ENCODE measurements at regions not wholly inside any gene's neighbourhood (a gene's known extent, or its start where the extent isn't known, plus 50 kb on each side); places are given as distances from the start of the nearest gene placed in this dataset.

DNA sequence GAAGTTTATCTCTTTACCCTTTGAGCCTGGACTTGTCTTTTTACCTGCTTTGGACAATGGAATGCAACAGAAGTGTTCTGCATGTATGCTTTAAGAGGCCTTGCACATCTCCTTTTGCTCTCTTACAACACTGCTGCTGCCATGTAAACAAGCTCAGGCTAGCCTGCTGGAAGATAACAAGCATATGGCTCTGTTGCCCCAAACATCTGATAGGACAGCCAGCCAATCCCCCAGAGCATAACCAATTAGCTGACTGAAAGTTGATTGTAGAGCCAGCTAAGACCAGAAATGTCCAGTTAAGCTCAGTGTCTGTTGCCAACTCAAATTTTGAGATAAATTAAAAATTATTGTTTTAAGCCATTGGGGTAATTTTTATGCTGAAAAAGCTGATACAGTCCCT, 510.6 kb upstream of the CNKSR2 start:
- no peak for DNase-seq (ENCODE audit: low read depth)
- Histone ChIP-seq H3K9ac (ENCODE audit: low read length) (no peak overlapping the region), H3K4me3 (ENCODE audit: low read length) (no peak overlapping the region), H3K27me3 (replicated peaks; ENCODE audit: control insufficient read depth, insufficient read depth, low read length) (no peaks in the 10 kb centered on the region), H3K36me3 (ENCODE audit: control insufficient read depth, insufficient read depth, low read length, severe bottlenecking) (no peaks in the 10 kb centered on the region), H3K4me1 (ENCODE audit: control insufficient read depth, insufficient read depth, low read length) (no peaks in the 10 kb centered on the region), H3K9me3 (ENCODE audit: control insufficient read depth, low read length) (peaks cover 18% of the 10 kb centered on the region)

DNA sequence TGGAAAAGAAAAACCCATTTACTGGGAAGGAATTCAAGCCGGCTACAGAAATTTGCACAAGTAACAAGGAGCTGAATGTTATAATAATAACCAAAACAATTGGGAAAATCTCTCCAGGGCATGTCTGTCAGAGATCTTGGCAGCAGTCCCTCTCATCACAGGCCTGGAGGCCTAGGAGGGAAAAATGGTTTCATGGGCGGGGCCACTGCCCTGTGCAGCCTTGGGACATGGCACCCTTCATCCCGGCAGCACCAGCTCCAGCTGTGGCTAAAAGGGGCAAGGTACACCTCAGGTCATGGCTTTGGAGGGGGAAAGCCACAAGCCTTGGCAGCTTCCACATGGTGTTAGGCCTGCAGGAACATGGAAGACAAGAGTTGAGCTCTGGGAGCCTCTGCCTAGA, 513.1 kb upstream of the CNKSR2 start:
- Histone ChIP-seq H3K36me3 (ENCODE audit: control insufficient read depth, insufficient read depth, low read length, severe bottlenecking) (no peaks in the 10 kb centered on the region), H3K9ac (ENCODE audit: low read length) (no peak overlapping the region), H3K9me3 (ENCODE audit: control insufficient read depth, low read length) (peaks cover 18% of the 10 kb centered on the region), H3K4me3 (ENCODE audit: low read length) (no peak overlapping the region), H3K27me3 (replicated peaks; ENCODE audit: control insufficient read depth, insufficient read depth, low read length) (no peaks in the 10 kb centered on the region), H3K4me1 (ENCODE audit: control insufficient read depth, insufficient read depth, low read length) (peaks cover 9% of the 10 kb centered on the region)
- no peak for DNase-seq (ENCODE audit: low read depth)

DNA sequence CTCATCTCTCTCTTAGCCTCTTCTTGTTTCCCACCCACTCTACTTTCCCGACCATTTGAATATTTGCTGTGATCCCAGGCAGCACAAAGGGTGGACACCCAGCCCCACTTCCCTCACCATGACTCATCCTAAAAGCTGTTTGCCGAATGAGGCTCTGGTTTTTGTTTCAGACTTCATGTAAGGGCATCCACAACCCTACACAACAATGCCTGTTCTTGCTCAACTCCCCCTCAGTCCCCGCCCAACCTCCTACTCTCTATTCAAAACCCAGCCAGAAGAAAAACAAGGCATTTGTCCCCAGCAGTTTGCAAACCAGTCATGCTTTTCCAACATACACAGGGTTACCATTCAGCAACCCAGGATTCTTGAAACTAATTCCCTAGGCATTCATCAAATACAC, 516.5 kb upstream of the CNKSR2 start:
- peaks cover 9% of the 10 kb centered on the region for H3K4me1 ChIP-seq (ENCODE audit: control insufficient read depth, insufficient read depth, low read length)
- H3K9ac ChIP-seq (ENCODE audit: low read length), result no peak overlapping the region
- peak; percentile 0 for DNase-seq (ENCODE audit: low read depth)
- peaks cover 18% of the 10 kb centered on the region for H3K9me3 ChIP-seq (ENCODE audit: control insufficient read depth, low read length)
- no peak overlapping the region for H3K4me3 ChIP-seq (ENCODE audit: low read length)
- H3K27me3 ChIP-seq (replicated peaks; ENCODE audit: control insufficient read depth, insufficient read depth, low read length), result no peaks in the 10 kb centered on the region
- H3K36me3 ChIP-seq (ENCODE audit: control insufficient read depth, insufficient read depth, low read length, severe bottlenecking), result no peaks in the 10 kb centered on the region

DNA sequence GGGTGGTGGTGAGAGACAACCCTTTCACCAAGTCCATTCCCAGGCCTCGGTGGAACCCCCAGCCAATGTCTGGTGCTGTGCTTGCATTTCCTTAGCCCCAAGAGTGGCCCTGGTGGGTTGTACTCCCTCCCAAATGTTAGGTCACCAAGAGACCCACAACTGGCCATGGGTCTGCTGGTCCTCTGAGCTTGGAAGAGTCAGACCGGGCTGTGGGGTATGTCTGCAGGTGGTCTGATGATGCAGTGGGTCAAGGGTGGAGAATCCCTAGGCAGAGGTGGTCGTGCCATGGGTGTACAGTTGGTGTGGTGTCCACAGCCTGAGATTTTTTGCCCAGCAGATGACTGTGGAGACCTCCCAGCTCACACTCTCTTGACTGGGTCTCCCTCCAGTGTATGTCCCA, 535.7 kb upstream of the CNKSR2 start:
- no peak overlapping the region for H3K4me3 ChIP-seq (ENCODE audit: low read length)
- DNase-seq (ENCODE audit: low read depth), result no peak
- H3K36me3 ChIP-seq (ENCODE audit: control insufficient read depth, insufficient read depth, low read length, severe bottlenecking), result no peaks in the 10 kb centered on the region
- no peaks in the 10 kb centered on the region for H3K4me1 ChIP-seq (ENCODE audit: control insufficient read depth, insufficient read depth, low read length)
- H3K9me3 ChIP-seq (ENCODE audit: control insufficient read depth, low read length), result peaks cover 39% of the 10 kb centered on the region
- H3K27me3 ChIP-seq (replicated peaks; ENCODE audit: control insufficient read depth, insufficient read depth, low read length), result no peaks in the 10 kb centered on the region
- H3K9ac ChIP-seq (ENCODE audit: low read length), result no peak overlapping the region

DNA sequence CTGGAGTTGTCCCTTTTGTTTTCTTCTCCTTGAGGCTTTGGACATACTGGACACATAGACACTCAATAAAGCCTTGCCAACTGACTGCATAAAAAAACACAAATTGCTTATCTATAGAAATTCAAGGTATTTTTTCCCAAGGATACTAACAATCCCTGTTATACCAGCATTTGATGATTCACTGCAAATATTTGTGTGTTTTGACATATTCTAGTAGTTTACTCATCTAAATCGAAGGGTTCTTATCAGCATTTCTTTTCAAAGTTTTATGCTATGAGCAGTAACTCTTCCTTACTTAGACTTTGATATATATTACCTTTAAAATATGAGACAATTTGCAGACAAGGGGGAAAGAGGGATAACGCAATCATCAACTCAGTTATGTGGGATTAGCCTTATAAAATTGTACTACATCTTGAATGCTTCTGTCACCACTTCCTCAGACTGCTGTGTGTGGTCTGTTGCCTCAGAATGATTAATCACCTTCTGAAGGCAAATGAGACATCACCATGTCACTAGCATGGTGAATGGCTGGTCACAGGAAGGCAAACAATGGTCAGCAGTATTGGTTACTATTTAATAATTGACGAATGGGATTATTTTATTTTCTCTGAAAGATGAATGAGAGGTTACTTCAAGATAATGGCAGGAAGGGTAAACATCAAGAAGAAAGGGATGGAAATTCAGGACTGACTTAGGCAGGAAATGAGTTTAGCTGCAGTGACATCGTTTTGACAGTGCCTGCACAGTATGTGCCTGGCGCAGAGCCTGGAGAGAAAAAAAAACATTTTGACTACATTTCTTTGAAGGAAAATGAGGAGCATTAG, 544.3 kb upstream of the CNKSR2 start:
- no peak for DNase-seq (ENCODE audit: low read depth)
- peaks cover 24% of the 10 kb centered on the region for H3K9me3 ChIP-seq (ENCODE audit: control insufficient read depth, low read length)
- H3K36me3 ChIP-seq (ENCODE audit: control insufficient read depth, insufficient read depth, low read length, severe bottlenecking), result no peaks in the 10 kb centered on the region
- no peak overlapping the region for H3K9ac ChIP-seq (ENCODE audit: low read length)
- H3K4me3 ChIP-seq (ENCODE audit: low read length), result no peak overlapping the region
- no peaks in the 10 kb centered on the region for H3K4me1 ChIP-seq (ENCODE audit: control insufficient read depth, insufficient read depth, low read length)
- H3K27me3 ChIP-seq (replicated peaks; ENCODE audit: control insufficient read depth, insufficient read depth, low read length), result no peaks in the 10 kb centered on the region

DNA sequence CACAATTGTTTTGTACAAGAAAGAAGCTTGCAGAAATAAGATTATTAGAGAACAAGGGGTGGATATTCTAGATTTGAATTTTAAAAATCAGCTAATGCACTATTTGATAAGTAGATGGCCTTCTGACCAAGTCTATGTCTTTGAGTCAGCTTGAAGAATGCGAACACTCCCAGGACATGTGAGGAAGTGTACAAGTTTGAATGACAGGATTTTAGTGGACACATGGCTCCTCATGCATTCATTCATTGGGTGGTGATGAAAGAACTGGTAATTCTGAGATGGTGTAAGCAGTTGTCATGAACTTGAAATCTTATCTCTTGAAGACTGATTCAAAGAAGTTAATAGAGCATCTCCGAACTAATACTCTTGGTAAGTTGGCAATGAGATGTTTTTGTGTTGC, 548.2 kb upstream of the CNKSR2 start:
- H3K9ac ChIP-seq (ENCODE audit: low read length), result no peak overlapping the region
- no peak for DNase-seq (ENCODE audit: low read depth)
- H3K36me3 ChIP-seq (ENCODE audit: control insufficient read depth, insufficient read depth, low read length, severe bottlenecking), result no peaks in the 10 kb centered on the region
- no peaks in the 10 kb centered on the region for H3K4me1 ChIP-seq (ENCODE audit: control insufficient read depth, insufficient read depth, low read length)
- no peaks in the 10 kb centered on the region for H3K9me3 ChIP-seq (ENCODE audit: control insufficient read depth, low read length)
- H3K4me3 ChIP-seq (ENCODE audit: low read length), result no peak overlapping the region
- no peaks in the 10 kb centered on the region for H3K27me3 ChIP-seq (replicated peaks; ENCODE audit: control insufficient read depth, insufficient read depth, low read length)

DNA sequence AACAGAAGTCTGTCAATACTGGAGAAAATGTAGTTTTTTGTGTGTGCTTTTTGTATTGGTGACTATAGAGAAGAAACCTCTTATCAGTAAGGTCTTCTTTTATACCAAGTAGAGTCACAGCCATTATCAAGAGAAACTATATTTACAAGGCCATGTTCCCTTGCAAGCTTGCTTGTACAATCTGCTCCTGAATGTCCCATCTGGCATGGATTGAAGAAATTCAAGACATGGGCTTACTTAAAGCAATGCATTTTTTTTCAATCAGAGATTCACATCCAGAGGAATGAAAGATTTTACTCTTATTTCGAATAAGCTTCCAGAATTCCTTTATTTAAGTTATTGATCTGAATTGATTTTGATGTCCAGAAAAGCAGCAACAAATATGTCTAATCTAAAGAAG, 537.3 kb upstream of the RPS6KA3 start:
- H3K4me3 ChIP-seq (ENCODE audit: low read length), result no peak overlapping the region
- H3K27me3 ChIP-seq (replicated peaks; ENCODE audit: control insufficient read depth, insufficient read depth, low read length), result no peaks in the 10 kb centered on the region
- H3K9me3 ChIP-seq (ENCODE audit: control insufficient read depth, low read length), result peaks cover 32% of the 10 kb centered on the region
- no peaks in the 10 kb centered on the region for H3K4me1 ChIP-seq (ENCODE audit: control insufficient read depth, insufficient read depth, low read length)
- no peaks in the 10 kb centered on the region for H3K36me3 ChIP-seq (ENCODE audit: control insufficient read depth, insufficient read depth, low read length, severe bottlenecking)
- DNase-seq (ENCODE audit: low read depth), result no peak
- no peak overlapping the region for H3K9ac ChIP-seq (ENCODE audit: low read length)

DNA sequence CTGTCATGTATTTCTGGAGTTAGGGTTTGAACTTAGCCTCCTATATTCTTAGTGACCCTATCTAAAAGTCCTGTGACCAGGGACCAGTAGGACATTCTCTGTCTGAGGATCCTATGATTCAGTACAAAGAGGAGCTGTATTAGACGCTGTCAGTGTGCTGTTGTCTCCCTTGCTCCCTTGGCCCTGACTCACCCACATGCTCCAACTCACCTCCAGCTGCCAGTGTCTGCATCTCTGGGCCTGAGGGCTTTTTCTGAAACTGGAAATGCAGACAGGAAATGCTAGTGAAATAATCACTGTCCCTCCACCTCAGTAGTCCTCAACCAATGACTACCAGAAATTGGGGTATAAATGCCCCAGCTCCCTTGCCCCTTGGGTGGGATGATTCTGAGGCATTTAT, 535.3 kb upstream of the RPS6KA3 start:
- Histone ChIP-seq H3K9ac (ENCODE audit: low read length) (no peak overlapping the region), H3K4me1 (ENCODE audit: control insufficient read depth, insufficient read depth, low read length) (no peaks in the 10 kb centered on the region), H3K27me3 (replicated peaks; ENCODE audit: control insufficient read depth, insufficient read depth, low read length) (no peaks in the 10 kb centered on the region), H3K4me3 (ENCODE audit: low read length) (no peak overlapping the region), H3K36me3 (ENCODE audit: control insufficient read depth, insufficient read depth, low read length, severe bottlenecking) (no peaks in the 10 kb centered on the region), H3K9me3 (ENCODE audit: control insufficient read depth, low read length) (peaks cover 32% of the 10 kb centered on the region)
- no peak for DNase-seq (ENCODE audit: low read depth)

DNA sequence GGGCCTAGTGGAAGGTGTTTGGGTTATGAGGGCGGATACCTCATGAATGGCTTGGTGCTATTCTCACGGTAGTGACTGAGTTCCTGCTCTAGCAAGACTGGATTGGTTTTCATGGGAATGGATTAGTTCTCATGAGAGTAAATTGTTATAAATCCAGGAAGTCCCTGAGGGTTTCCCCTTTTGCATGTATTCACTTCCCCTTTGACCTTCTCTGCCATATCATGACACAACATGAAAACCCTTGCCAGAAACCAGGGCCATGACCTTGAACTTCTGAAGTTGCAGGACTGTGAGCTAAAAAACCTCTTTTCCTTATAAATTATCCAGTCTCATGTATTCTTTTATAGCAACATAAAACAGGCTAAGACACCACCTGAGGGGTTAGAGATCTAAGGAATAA, 529.7 kb upstream of the RPS6KA3 start:
- Histone ChIP-seq H3K36me3 (ENCODE audit: control insufficient read depth, insufficient read depth, low read length, severe bottlenecking) (no peaks in the 10 kb centered on the region), H3K4me3 (ENCODE audit: low read length) (no peak overlapping the region), H3K9me3 (ENCODE audit: control insufficient read depth, low read length) (peaks cover 13% of the 10 kb centered on the region), H3K4me1 (ENCODE audit: control insufficient read depth, insufficient read depth, low read length) (peaks cover 4% of the 10 kb centered on the region), H3K9ac (ENCODE audit: low read length) (no peak overlapping the region), H3K27me3 (replicated peaks; ENCODE audit: control insufficient read depth, insufficient read depth, low read length) (no peaks in the 10 kb centered on the region)
- no peak for DNase-seq (ENCODE audit: low read depth)

DNA sequence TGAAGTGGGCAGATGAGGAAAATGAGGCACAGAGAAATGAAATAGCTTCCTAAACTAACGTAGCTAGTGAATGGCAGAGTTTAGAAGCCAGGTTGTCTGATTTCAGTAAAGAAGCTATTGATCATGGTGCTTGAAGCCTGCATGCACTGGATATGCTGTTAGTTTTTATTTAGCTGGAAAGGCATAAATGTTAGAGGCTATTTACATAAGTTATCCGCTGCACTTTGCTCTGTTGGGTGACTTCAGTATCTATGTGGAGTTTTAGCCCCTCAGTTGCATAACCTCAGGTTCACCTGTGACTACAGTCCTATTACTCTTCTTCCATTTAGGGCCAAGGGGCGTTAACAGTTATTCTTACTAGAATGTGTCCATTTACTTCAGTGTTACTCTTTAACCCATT, 522.4 kb upstream of the RPS6KA3 start:
- Histone ChIP-seq H3K4me1 (ENCODE audit: control insufficient read depth, insufficient read depth, low read length) (peaks cover 4% of the 10 kb centered on the region), H3K9ac (ENCODE audit: low read length) (no peak overlapping the region), H3K4me3 (ENCODE audit: low read length) (no peak overlapping the region), H3K9me3 (ENCODE audit: control insufficient read depth, low read length) (no peaks in the 10 kb centered on the region), H3K27me3 (replicated peaks; ENCODE audit: control insufficient read depth, insufficient read depth, low read length) (no peaks in the 10 kb centered on the region), H3K36me3 (ENCODE audit: control insufficient read depth, insufficient read depth, low read length, severe bottlenecking) (no peaks in the 10 kb centered on the region)
- DNase-seq (ENCODE audit: low read depth), result no peak

DNA sequence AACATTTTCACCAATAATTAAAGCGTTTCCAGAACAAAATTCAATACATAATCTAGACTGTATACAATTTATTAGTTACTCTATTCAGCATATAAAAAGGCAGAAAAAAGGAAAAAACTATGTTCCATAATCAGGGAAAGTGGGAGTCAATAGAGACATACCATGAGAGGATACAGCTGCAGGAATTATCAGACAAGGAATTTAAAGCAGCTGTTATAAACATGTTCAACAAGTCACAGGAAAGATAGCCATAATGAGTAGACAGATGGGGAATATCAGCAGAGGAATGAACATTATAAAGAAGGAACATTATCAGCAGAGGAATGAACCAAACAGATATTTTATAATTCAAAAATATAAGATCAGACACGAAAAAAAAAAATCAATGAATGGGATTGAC, 500.6 kb upstream of the RPS6KA3 start:
- H3K27me3 ChIP-seq (replicated peaks; ENCODE audit: control insufficient read depth, insufficient read depth, low read length), result no peaks in the 10 kb centered on the region
- H3K4me3 ChIP-seq (ENCODE audit: low read length), result no peak overlapping the region
- no peaks in the 10 kb centered on the region for H3K4me1 ChIP-seq (ENCODE audit: control insufficient read depth, insufficient read depth, low read length)
- no peak for DNase-seq (ENCODE audit: low read depth)
- H3K9me3 ChIP-seq (ENCODE audit: control insufficient read depth, low read length), result peaks cover 8% of the 10 kb centered on the region
- H3K36me3 ChIP-seq (ENCODE audit: control insufficient read depth, insufficient read depth, low read length, severe bottlenecking), result no peaks in the 10 kb centered on the region
- no peak overlapping the region for H3K9ac ChIP-seq (ENCODE audit: low read length)

DNA sequence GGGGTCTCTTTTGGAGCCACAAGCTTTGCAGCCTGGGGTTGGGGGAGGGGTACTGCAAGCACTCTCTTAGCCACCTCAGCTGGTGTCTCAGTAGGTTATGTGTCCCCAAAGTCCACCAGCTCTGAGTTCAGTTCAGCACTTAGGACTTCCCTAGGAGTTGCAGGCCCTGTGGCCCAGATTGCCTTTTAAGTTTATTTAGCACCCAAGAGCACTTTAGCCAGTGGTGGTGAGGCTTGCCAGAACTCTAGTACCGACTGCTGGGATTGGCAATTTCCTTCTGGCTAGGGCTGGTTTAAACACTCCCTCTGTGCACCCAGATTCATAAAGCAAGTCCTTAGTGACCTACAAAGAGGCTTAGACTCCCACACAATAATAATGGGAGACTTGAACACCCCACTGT, 489.9 kb upstream of the RPS6KA3 start:
- Histone ChIP-seq H3K9ac (ENCODE audit: low read length) (no peak overlapping the region), H3K9me3 (ENCODE audit: control insufficient read depth, low read length) (no peaks in the 10 kb centered on the region), H3K4me1 (ENCODE audit: control insufficient read depth, insufficient read depth, low read length) (no peaks in the 10 kb centered on the region), H3K36me3 (ENCODE audit: control insufficient read depth, insufficient read depth, low read length, severe bottlenecking) (no peaks in the 10 kb centered on the region), H3K4me3 (ENCODE audit: low read length) (no peak overlapping the region), H3K27me3 (replicated peaks; ENCODE audit: control insufficient read depth, insufficient read depth, low read length) (no peaks in the 10 kb centered on the region)
- DNase-seq (ENCODE audit: low read depth), result no peak
